Epithelial cell of esophagus (primary cell): ENCODE measurements at regions not wholly inside any gene's neighbourhood (a gene's known extent, or its start where the extent isn't known, plus 50 kb on each side); places are given as distances from the start of the nearest gene placed in this dataset.

Experiments used
- DNase-seq: peaks from one replicate; pipeline ENCODE4 v3.0.0; 2010; ENCODE audit warnings: low read depth
- H3K4me3 ChIP-seq: 2 replicates; pipeline ENCODE4 v1.5.1; 2011; ENCODE audit warnings: mild to moderate bottlenecking, low read length, control low read depth
- CTCF ChIP-seq: IDR thresholded peaks from 2 replicates; pipeline ENCODE4 v1.5.1; 2011; ENCODE audit warnings: low read depth, mild to moderate bottlenecking, low read length, control low read depth, inconsistent platforms; ENCODE audit not compliant: insufficient read depth; ENCODE audit errors: missing control alignments

DNA sequence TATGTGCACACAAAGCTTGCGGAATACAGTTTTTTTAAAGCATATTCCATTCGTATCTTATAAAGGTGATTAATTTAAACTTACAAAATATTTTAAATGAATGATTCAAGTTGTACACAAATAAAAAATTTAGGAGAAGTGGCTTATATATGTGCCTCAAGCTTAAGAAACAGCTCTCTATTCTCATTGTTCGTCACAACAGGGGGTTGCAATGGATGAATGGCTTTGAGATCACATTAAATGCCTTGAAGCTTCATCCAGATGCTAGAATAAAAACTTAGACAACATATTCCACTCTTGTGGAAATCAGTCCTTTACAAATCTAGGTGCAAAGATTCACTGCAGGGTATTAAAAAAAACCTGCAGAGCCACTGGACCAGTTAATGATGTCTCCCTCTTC lies 303.9 kb upstream of the LRFN5 start:
- TF ChIP-seq CTCF = no peak
- H3K4me3 ChIP-seq = no peak overlapping the region

GRCh38 chr14:41299924-41300323 lies 306.8 kb upstream of the LRFN5 start:
- no peak for TF ChIP-seq CTCF
- H3K4me3 ChIP-seq = no peak overlapping the region
- no peak for DNase-seq

More for the DNA sequence above, 303.9 kb upstream of the LRFN5 start:
- DNase-seq = no peak

GRCh38 chr14:41298328-41298690 lies 308.4 kb upstream of the LRFN5 start:
- no peak for DNase-seq
- H3K4me3 ChIP-seq = no peak overlapping the region
- TF ChIP-seq CTCF = no peak

DNA sequence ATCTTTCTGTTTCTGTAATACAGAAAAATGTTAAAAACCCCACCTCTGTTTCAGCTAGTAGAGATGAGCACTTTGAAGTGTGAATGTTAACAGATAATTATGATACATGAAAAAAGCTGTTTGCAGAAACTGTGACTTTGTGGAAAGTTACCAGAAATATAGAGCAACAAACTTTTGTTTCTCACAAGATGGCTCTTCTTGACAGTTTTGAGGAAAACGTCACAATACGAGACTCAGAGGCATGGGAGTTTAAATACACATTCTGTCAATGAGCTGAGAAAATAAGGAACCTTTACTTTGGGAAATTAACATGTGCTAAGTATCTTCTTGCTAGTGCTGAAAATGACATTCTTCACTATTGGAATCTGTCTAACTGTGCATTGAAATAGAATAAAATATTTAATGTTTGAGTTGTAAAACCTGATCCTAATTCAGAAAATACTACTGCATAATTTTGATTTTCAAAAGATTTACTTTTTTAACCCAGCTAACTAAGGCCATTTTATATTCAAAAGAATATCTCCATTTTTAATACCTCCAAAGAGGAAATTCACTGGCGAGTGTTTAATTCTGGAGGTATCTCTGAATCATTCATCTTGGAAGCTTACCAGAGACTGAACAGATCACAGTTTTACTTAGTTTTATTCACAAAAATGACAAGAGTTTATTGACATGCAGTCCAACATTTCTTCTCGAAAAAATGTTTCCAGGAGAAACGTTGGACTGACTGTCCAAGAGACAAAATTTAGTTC lies 308.9 kb upstream of the LRFN5 start:
- no peak for TF ChIP-seq CTCF
- H3K4me3 ChIP-seq = no peak overlapping the region
- DNase-seq = no peak

DNA sequence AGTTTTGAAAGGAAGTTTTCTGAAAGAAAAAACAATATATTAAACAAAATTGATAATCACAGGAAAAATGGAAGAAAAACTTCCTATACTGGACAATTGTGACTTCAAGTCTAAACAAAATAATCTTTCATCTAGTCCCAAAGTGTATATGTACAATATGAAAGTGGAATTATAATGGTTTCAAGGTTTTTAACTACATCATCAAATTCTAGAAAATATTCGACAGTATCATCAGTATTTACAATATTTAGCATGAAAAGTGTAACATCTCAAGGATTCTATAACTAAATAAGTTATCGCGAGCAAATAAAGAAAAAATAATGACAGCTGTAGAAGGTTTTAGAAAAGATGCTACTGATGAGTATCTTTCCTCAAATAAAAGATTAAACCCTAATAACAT lies 310.9 kb upstream of the LRFN5 start:
- no peak for TF ChIP-seq CTCF
- no peak overlapping the region for H3K4me3 ChIP-seq
- DNase-seq = no peak

- no peak for DNase-seq
- no peak overlapping the region for H3K4me3 ChIP-seq
- no peak for TF ChIP-seq CTCF
Observed at GRCh38 chr14:41289025-41289424, 317.7 kb upstream of the LRFN5 start.

DNA sequence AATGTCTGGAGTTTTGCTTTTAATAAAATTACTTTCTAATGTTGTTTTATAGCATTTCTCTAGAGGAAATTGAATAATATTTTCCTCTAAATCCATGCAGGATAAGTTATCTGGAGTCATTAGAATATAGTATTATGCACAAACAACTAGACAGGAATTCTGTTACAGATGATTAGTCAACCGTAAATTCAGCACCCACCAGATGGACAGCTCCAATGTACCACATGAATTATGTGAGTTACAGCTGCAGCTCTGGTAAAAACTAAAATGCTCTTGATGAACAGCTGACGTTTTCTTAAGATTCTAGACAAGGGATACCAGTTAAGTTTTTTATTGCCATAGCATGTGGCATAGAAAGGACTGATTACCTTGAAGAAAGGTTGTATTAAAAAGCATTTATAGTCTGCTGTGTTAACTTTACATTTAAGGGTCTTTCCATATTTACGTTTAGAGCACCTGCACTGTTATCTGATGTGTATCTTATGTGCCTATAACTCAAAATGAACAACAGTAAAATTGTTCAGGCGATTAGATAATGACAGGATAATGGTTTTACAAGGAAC lies 321.4 kb upstream of the LRFN5 start:
- no peak overlapping the region for H3K4me3 ChIP-seq
- no peak for TF ChIP-seq CTCF
- peak; percentile 56 for DNase-seq
